NCI-H446 (cell line): ENCODE measurements at regions not wholly inside any gene's neighbourhood (a gene's known extent, or its start where the extent isn't known, plus 50 kb on each side); places are given as distances from the start of the nearest gene placed in this dataset.
"Not testable (repeated sequence)": the region's sequence is repeated elsewhere in the genome, so short reads cannot be mapped to it uniquely, and the experiment has no call there.

Experiments used
- DNase-seq, 2 experiments: peaks; one replicate each; lab custom pipeline; 2025; lab: John Stamatoyannopoulos, UW

- peak in 1 of 2 experiments; percentile 21 for DNase-seq
These were observed 93.1 kb upstream of the TRPC7 start for GRCh38 chr5:136458481-136458880.

GRCh38 chr5:136457390-136458013 lies 92.2 kb upstream of the TRPC7 start:
- peak in 1 of 2 experiments; percentile 1 for DNase-seq

- DNase-seq, result no peak
These were observed 90.1 kb upstream of the TRPC7 start for GRCh38 chr5:136455409-136455808.

GRCh38 chr5:136453986-136454758 lies 88.8 kb upstream of the TRPC7 start:
- DNase-seq, result no peak

- DNase-seq, result no peak
These were observed 87.9 kb upstream of the TRPC7 start for GRCh38 chr5:136453199-136453598.

GRCh38 chr5:136447576-136447975 lies 82.2 kb upstream of the TRPC7 start:
- not testable (repeated sequence) for DNase-seq

- no peak for DNase-seq
These were observed 81.2 kb upstream of the TRPC7 start for GRCh38 chr5:136446565-136446964.

GRCh38 chr5:136444099-136444498 lies 78.8 kb upstream of the TRPC7 start:
- not testable (repeated sequence) for DNase-seq

- DNase-seq, result no peak
These were observed 74.0 kb upstream of the TRPC7 start for GRCh38 chr5:136439367-136439766.

GRCh38 chr5:136435946-136436543 lies 70.7 kb upstream of the TRPC7 start:
- DNase-seq, result no peak

- DNase-seq, result no peak
These were observed 69.5 kb upstream of the TRPC7 start for GRCh38 chr5:136434795-136435194.

- no peak for DNase-seq
These were observed 67.4 kb upstream of the TRPC7 start for GRCh38 chr5:136432705-136433104.

GRCh38 chr5:136430081-136430480 lies 64.7 kb upstream of the TRPC7 start:
- DNase-seq, result no peak

GRCh38 chr5:136427426-136427825 lies 62.1 kb upstream of the TRPC7 start:
- DNase-seq, result no peak

- DNase-seq, result no peak
These were observed 60.6 kb upstream of the TRPC7 start for GRCh38 chr5:136425921-136426320.

GRCh38 chr5:136424835-136425584 lies 59.7 kb upstream of the TRPC7 start:
- DNase-seq, result peak; percentile 1 to 65

GRCh38 chr5:136423944-136424606 lies 58.7 kb upstream of the TRPC7 start:
- no peak for DNase-seq

- DNase-seq, result no peak
These were observed 55.0 kb upstream of the TRPC7 start for GRCh38 chr5:136420168-136420898.

- DNase-seq, result no peak
These were observed 53.0 kb upstream of the TRPC7 start for GRCh38 chr5:136418301-136418700.
